GM23248 (cell line): ENCODE measurements at regions not wholly inside any gene's neighbourhood (a gene's known extent, or its start where the extent isn't known, plus 50 kb on each side); places are given as distances from the start of the nearest gene placed in this dataset.

Experiments
- EZH2 ChIP-seq: fragments of 200-600 bp; sonication (generic); IDR thresholded peaks from 2 replicates; pipeline ENCODE4 v1.6.1; 2018; ENCODE audit warnings: antibody characterized with exemption, mild to moderate bottlenecking; ENCODE audit not compliant: insufficient read depth, poor library complexity, severe bottlenecking
- EZH2phosphoT487 ChIP-seq: fragments of 200-600 bp; sonication (generic); IDR thresholded peaks from 2 replicates; pipeline ENCODE4 v1.6.1; 2018; ENCODE audit warnings: antibody characterized with exemption, moderate library complexity, mild to moderate bottlenecking, low read depth; ENCODE audit not compliant: insufficient read depth

DNA sequence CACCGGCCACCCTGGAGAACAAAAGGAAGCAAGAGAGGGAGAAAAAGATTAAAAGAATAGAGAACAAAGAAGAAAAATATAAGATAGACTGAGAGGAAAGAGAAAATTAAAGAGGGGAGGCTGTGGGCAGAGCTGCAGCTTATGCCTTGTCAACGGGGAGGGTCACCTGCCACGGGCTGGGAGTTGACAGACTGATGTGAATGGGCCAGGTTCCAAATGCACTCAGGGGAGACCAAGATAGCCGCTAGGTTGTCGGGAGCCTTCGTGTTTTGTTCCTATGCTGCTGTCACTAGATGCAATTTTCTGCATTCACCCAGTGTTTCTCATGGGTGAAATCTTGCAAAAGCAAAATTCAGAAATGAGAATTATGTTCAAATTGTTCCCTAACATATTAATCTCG is 119.6 kb upstream of the MTHFD1L start:
- no peak for TF ChIP-seq EZH2
- TF ChIP-seq EZH2phosphoT487: no peak
